Keratinocyte (primary cell): ENCODE measurements at regions not wholly inside any gene's neighbourhood (a gene's known extent, or its start where the extent isn't known, plus 50 kb on each side); places are given as distances from the start of the nearest gene placed in this dataset.
"Not testable (repeated sequence)": the region's sequence is repeated elsewhere in the genome, so short reads cannot be mapped to it uniquely, and the experiment has no call there.

ENCODE experiments used
- DNase-seq: peaks from one replicate; pipeline ENCODE4 v3.0.0-alpha.2; 2011; ENCODE audit warnings: low read depth, missing footprints, low spot score
- FAIRE-seq: peaks from 2 replicates; lab custom pipeline; 2011; peaks lifted over from hg19 to GRCh38; lab: Jason Lieb, UNC
- H2AFZ ChIP-seq: 2 replicates; pipeline ENCODE4 v1.6.0; 2012; ENCODE audit warnings: low read length, control low read depth, inconsistent platforms; ENCODE audit not compliant: control insufficient read depth
- H3K27ac ChIP-seq: 2 replicates; pipeline ENCODE4 v1.5.1; 2011; ENCODE audit warnings: low read length; ENCODE audit not compliant: control insufficient read depth, insufficient read depth
- H3K27me3 ChIP-seq: 3 replicates; pipeline ENCODE4 v1.6.0; 2011; ENCODE audit warnings: low read length; ENCODE audit not compliant: control insufficient read depth, insufficient read depth; ENCODE audit errors: extremely low read depth
- H3K36me3 ChIP-seq, 2 experiments: 2 replicates in 1 of 2; 3 replicates in 1 of 2; pipeline ENCODE4 v1.5.1; 2011; ENCODE audit warnings: low read length in 2 of 2, mild to moderate bottlenecking in 1 of 2; ENCODE audit not compliant: control insufficient read depth in 2 of 2, insufficient read depth in 2 of 2; ENCODE audit errors: extremely low read depth in 1 of 2
- H3K4me1 ChIP-seq: 3 replicates; pipeline ENCODE4 v1.5.1; 2011; ENCODE audit warnings: low read length; ENCODE audit not compliant: control insufficient read depth, insufficient read depth; ENCODE audit errors: extremely low read depth
- H3K4me2 ChIP-seq: 3 replicates; pipeline ENCODE4 v1.6.0; 2011; ENCODE audit warnings: low read depth, low read length; ENCODE audit not compliant: control insufficient read depth, insufficient read depth; ENCODE audit errors: extremely low read depth
- H3K4me3 ChIP-seq, 3 experiments: fragments of 200-600 bp in 1 of 3; sonication (generic) in 1 of 3; 2 replicates in 2 of 3; 3 replicates in 1 of 3; pipeline ENCODE4 v1.5.1; 2011 to 2016; ENCODE audit warnings: low read length in 3 of 3, mild to moderate bottlenecking in 3 of 3, control low read depth in 2 of 3, inconsistent platforms in 1 of 3, low read depth in 1 of 3, mixed read lengths in 1 of 3, mixed run types in 1 of 3, moderate library complexity in 1 of 3; ENCODE audit not compliant: control insufficient read depth in 2 of 3, insufficient read depth in 2 of 3; ENCODE audit errors: extremely low read depth in 1 of 3
- H3K79me2 ChIP-seq: 2 replicates; pipeline ENCODE4 v1.6.0; 2012; ENCODE audit warnings: low read length; ENCODE audit not compliant: control insufficient read depth, insufficient read depth
- H3K9ac ChIP-seq: 3 replicates; pipeline ENCODE4 v1.6.0; 2011; ENCODE audit warnings: low read length; ENCODE audit not compliant: control insufficient read depth, insufficient read depth; ENCODE audit errors: extremely low read depth
- H3K9me1 ChIP-seq: 3 replicates; pipeline ENCODE4 v1.6.0; 2011; ENCODE audit warnings: low read length; ENCODE audit not compliant: control insufficient read depth, insufficient read depth; ENCODE audit errors: extremely low read depth
- H3K9me3 ChIP-seq: 2 replicates; pipeline ENCODE4 v1.5.1; 2012; ENCODE audit warnings: low read depth, low read length; ENCODE audit not compliant: control insufficient read depth
- H4K20me1 ChIP-seq: 3 replicates; pipeline ENCODE4 v1.6.0; 2011; ENCODE audit warnings: low read length; ENCODE audit not compliant: control insufficient read depth, insufficient read depth; ENCODE audit errors: extremely low read depth
- CTCF ChIP-seq, 3 experiments: IDR thresholded peaks in 1 of 3; conservative IDR thresholded peaks in 1 of 3; optimal IDR thresholded peaks in 1 of 3; 2 replicates in 2 of 3; 3 replicates in 1 of 3; pipeline versions ENCODE3 to v1.5.1; 2011; ENCODE audit warnings: low read length in 3 of 3, mild to moderate bottlenecking in 3 of 3, moderate library complexity in 2 of 3, control low read depth in 1 of 3, inconsistent platforms in 1 of 3; ENCODE audit not compliant: insufficient read depth in 2 of 3; ENCODE audit errors: extremely low read depth in 1 of 3
- EZH2 ChIP-seq: IDR thresholded peaks from one replicate; pipeline ENCODE4 v1.6.1; 2012; ENCODE audit warnings: inconsistent platforms, mild to moderate bottlenecking, low read length, moderate library complexity
- dilution Hi-C: fragments of 300-500 bp; cut with MboI; formaldehyde crosslinking; loops from one replicate; pipeline ENCODE4 v1.7.0; 2020; ENCODE audit warnings: low sequenced_read_pairs; ENCODE audit not compliant: extremely low pct_ligation_motif_present

GRCh38 chr6:176766-177165 lies 115.5 kb upstream of the DUSP22 start:
- Histone ChIP-seq H4K20me1 (no peaks in the 10 kb centered on the region), H3K27me3 (no peaks in the 10 kb centered on the region), H3K9me1 (no peaks in the 10 kb centered on the region), H2AFZ (no peak overlapping the region), H3K4me3 (no peak overlapping the region), H3K4me2 (no peak overlapping the region), H3K27ac (no peak overlapping the region), H3K9ac (no peak overlapping the region), H3K79me2 (no peaks in the 10 kb centered on the region), H3K4me1 (no peaks in the 10 kb centered on the region), H3K9me3 (no peaks in the 10 kb centered on the region), H3K36me3 (no peaks in the 10 kb centered on the region)
- FAIRE-seq = no peak
- TF ChIP-seq CTCF (optimal IDR thresholded peaks at IDR 0.05 in 1 of 3, IDR thresholded peaks at IDR 0.05 in 1 of 3, conservative IDR thresholded peaks at IDR 0.05 in 1 of 3; ENCODE audit: extremely low read depth in 1 of 3, insufficient read depth in 2 of 3, low read length in 3 of 3) = no peak
- TF ChIP-seq EZH2 = no peak
- DNase-seq = no peak
- dilution Hi-C loops = no loop called here

GRCh38 chr6:178119-178518 lies 114.2 kb upstream of the DUSP22 start:
- no peaks in the 10 kb centered on the region for H3K9me1 ChIP-seq
- H3K27me3 ChIP-seq = no peaks in the 10 kb centered on the region
- H3K4me1 ChIP-seq = no peaks in the 10 kb centered on the region
- no peak overlapping the region for H3K9ac ChIP-seq
- DNase-seq (no peak), FAIRE-seq (no peak)
- no peaks in the 10 kb centered on the region for H4K20me1 ChIP-seq
- H3K27ac ChIP-seq = no peak overlapping the region
- no peak overlapping the region for H2AFZ ChIP-seq
- dilution Hi-C loops = no loop called here
- H3K36me3 ChIP-seq = no peaks in the 10 kb centered on the region
- no peak for TF ChIP-seq EZH2
- no peak for TF ChIP-seq CTCF (optimal IDR thresholded peaks at IDR 0.05 in 1 of 3, IDR thresholded peaks at IDR 0.05 in 1 of 3, conservative IDR thresholded peaks at IDR 0.05 in 1 of 3; ENCODE audit: extremely low read depth in 1 of 3, insufficient read depth in 2 of 3, low read length in 3 of 3)
- no peaks in the 10 kb centered on the region for H3K9me3 ChIP-seq
- H3K4me3 ChIP-seq = no peak overlapping the region
- H3K4me2 ChIP-seq = no peak overlapping the region
- no peaks in the 10 kb centered on the region for H3K79me2 ChIP-seq

GRCh38 chr6:178929-179328 lies 113.4 kb upstream of the DUSP22 start:
- H3K27me3 ChIP-seq, H3K9me1 ChIP-seq, H3K4me1 ChIP-seq, H3K9me3 ChIP-seq, H3K4me3 ChIP-seq, dilution Hi-C loops, H3K36me3 ChIP-seq, H3K4me2 ChIP-seq, H2AFZ ChIP-seq, DNase-seq, H3K9ac ChIP-seq, H3K27ac ChIP-seq, H4K20me1 ChIP-seq, H3K79me2 ChIP-seq, FAIRE-seq: not testable (repeated sequence)
